ENCODE measurements at regions not wholly inside any gene's neighbourhood (a gene's known extent, or its start where the extent isn't known, plus 50 kb on each side); places are given as distances from the start of the nearest gene placed in this dataset.
"Not testable (repeated sequence)": the region's sequence is repeated elsewhere in the genome, so short reads cannot be mapped to it uniquely, and the experiment has no call there.

- not testable (repeated sequence) for DNase-seq (ENCODE audit: low read depth)
Measured at GRCh38 chr5:3147405-3147804, 395.9 kb upstream of the IRX2 start.

- DNase-seq (ENCODE audit: low read depth) = no peak
Measured at GRCh38 chr5:3145641-3146040, 394.2 kb upstream of the IRX2 start.

GRCh38 chr5:3143382-3143781, 391.9 kb upstream of the IRX2 start:
- no peak for DNase-seq (ENCODE audit: low read depth)

GRCh38 chr5:3142261-3143027, 391.0 kb upstream of the IRX2 start:
- DNase-seq (ENCODE audit: low read depth) = no peak

- DNase-seq (ENCODE audit: low read depth) = no peak
Measured at GRCh38 chr5:3140117-3140516, 388.6 kb upstream of the IRX2 start.

GRCh38 chr5:3139499-3139931, 388.0 kb upstream of the IRX2 start:
- DNase-seq (ENCODE audit: low read depth) = no peak

GRCh38 chr5:3131161-3131560, 379.7 kb upstream of the IRX2 start:
- no peak for DNase-seq (ENCODE audit: low read depth)

GRCh38 chr5:3129252-3129651, 377.8 kb upstream of the IRX2 start:
- DNase-seq (ENCODE audit: low read depth) = no peak

- DNase-seq (ENCODE audit: low read depth) = no peak
Measured at GRCh38 chr5:3127423-3127911, 376.0 kb upstream of the IRX2 start.

- no peak for DNase-seq (ENCODE audit: low read depth)
Measured at GRCh38 chr5:3126639-3127038, 375.2 kb upstream of the IRX2 start.

- no peak for DNase-seq (ENCODE audit: low read depth)
Measured at GRCh38 chr5:3124410-3124809, 372.9 kb upstream of the IRX2 start.

- no peak for DNase-seq (ENCODE audit: low read depth)
Measured at GRCh38 chr5:3123763-3124157, 372.3 kb upstream of the IRX2 start.

GRCh38 chr5:3122985-3123762, 371.7 kb upstream of the IRX2 start:
- DNase-seq (ENCODE audit: low read depth) = no peak

- no peak for DNase-seq (ENCODE audit: low read depth)
Measured at GRCh38 chr5:3122216-3122615, 370.7 kb upstream of the IRX2 start.

- no peak for DNase-seq (ENCODE audit: low read depth)
Measured at GRCh38 chr5:3121813-3122212, 370.3 kb upstream of the IRX2 start.

- DNase-seq (ENCODE audit: low read depth) = no peak
Measured at GRCh38 chr5:3120028-3120427, 368.6 kb upstream of the IRX2 start.

- no peak for DNase-seq (ENCODE audit: low read depth)
Measured at GRCh38 chr5:3119435-3119834, 368.0 kb upstream of the IRX2 start.

- no peak for DNase-seq (ENCODE audit: low read depth)
Measured at GRCh38 chr5:3118340-3118739, 366.9 kb upstream of the IRX2 start.

- no peak for DNase-seq (ENCODE audit: low read depth)
Measured at GRCh38 chr5:3116366-3116765, 364.9 kb upstream of the IRX2 start.

GRCh38 chr5:3114467-3114866, 363.0 kb upstream of the IRX2 start:
- no peak for DNase-seq (ENCODE audit: low read depth)

- no peak for DNase-seq (ENCODE audit: low read depth)
Measured at GRCh38 chr5:3110371-3110770, 358.9 kb upstream of the IRX2 start.

GRCh38 chr5:3107156-3107611, 355.7 kb upstream of the IRX2 start:
- DNase-seq (ENCODE audit: low read depth) = no peak

GRCh38 chr5:3105581-3105980, 354.1 kb upstream of the IRX2 start:
- no peak for DNase-seq (ENCODE audit: low read depth)

All from renal cortical epithelial cell (primary cell).